IPS-NIHi7 (cell line): ENCODE measurements at regions not wholly inside any gene's neighbourhood (a gene's known extent, or its start where the extent isn't known, plus 50 kb on each side); places are given as distances from the start of the nearest gene placed in this dataset.
A peak's percentile ranks its signal among the peaks of the same experiment; 100 is the strongest.
"Not testable (repeated sequence)": the region's sequence is repeated elsewhere in the genome, so short reads cannot be mapped to it uniquely, and the experiment has no call there.

Source experiments
- DNase-seq: peaks from one replicate; pipeline ENCODE4 v3.0.0; 2012; ENCODE audit warnings: mixed read lengths; ENCODE audit errors: extremely low spot score

- DNase-seq = no peak
Measured at GRCh38 chr4:79177388-79177787, 148.5 kb downstream of the NAA11 start.

GRCh38 chr4:79176351-79176750 lies 149.5 kb downstream of the NAA11 start:
- DNase-seq = no peak

- no peak for DNase-seq
Measured at GRCh38 chr4:79175716-79176115, 150.1 kb downstream of the NAA11 start.

- DNase-seq = no peak
Measured at GRCh38 chr4:79174490-79175252, 151.2 kb downstream of the NAA11 start.

- DNase-seq = no peak
Measured at GRCh38 chr4:79173186-79173585, 152.7 kb downstream of the NAA11 start.

- no peak for DNase-seq
Measured at GRCh38 chr4:79170077-79170476, 155.8 kb downstream of the NAA11 start.

GRCh38 chr4:79164907-79165610 lies 160.8 kb downstream of the NAA11 start:
- DNase-seq = no peak

GRCh38 chr4:79163981-79164490 lies 161.8 kb downstream of the NAA11 start:
- no peak for DNase-seq

- DNase-seq = no peak
Measured at GRCh38 chr4:79160962-79161361, 164.9 kb downstream of the NAA11 start.

GRCh38 chr4:79158705-79159104 lies 167.2 kb downstream of the NAA11 start:
- not testable (repeated sequence) for DNase-seq

GRCh38 chr4:79155336-79155735 lies 170.5 kb downstream of the NAA11 start:
- no peak for DNase-seq

GRCh38 chr4:79150820-79151416 lies 174.9 kb downstream of the NAA11 start:
- no peak for DNase-seq

- DNase-seq = no peak
Measured at GRCh38 chr4:79148369-79148768, 177.5 kb downstream of the NAA11 start.

- DNase-seq = no peak
Measured at GRCh38 chr4:79147251-79147650, 178.6 kb downstream of the NAA11 start.

GRCh38 chr4:79141530-79141929 lies 184.3 kb downstream of the NAA11 start:
- DNase-seq = peak; percentile 80

GRCh38 chr4:79134767-79135166 lies 191.1 kb downstream of the NAA11 start:
- DNase-seq = no peak

- DNase-seq = no peak
Measured at GRCh38 chr4:79132826-79133225, 193.0 kb downstream of the NAA11 start.

- DNase-seq = no peak
Measured at GRCh38 chr4:79121875-79122358, 182.7 kb upstream of the PAQR3 start.

- no peak for DNase-seq
Measured at GRCh38 chr4:79121223-79121622, 182.0 kb upstream of the PAQR3 start.

GRCh38 chr4:79117051-79117450 lies 177.8 kb upstream of the PAQR3 start:
- DNase-seq = not testable (repeated sequence)

- no peak for DNase-seq
Measured at GRCh38 chr4:79107014-79107413, 167.8 kb upstream of the PAQR3 start.

GRCh38 chr4:79088946-79089691 lies 149.9 kb upstream of the PAQR3 start:
- no peak for DNase-seq
